HL-60/S4 treated with phorbol 12-myristate 13-acetate at 8.2 ng/mL for 4 days and 3 days (cell line): ENCODE measurements at regions not wholly inside any gene's neighbourhood (a gene's known extent, or its start where the extent isn't known, plus 50 kb on each side); places are given as distances from the start of the nearest gene placed in this dataset.

ENCODE experiments used
- in situ Hi-C: fragments of 300-500 bp; cut with MboI; formaldehyde crosslinking; loops from 2 replicates; pipeline ENCODE4 v1.15.0; 2022; ENCODE audit warnings: low sequenced_read_pairs

- in situ Hi-C loops: no loop called here
Measured at GRCh38 chr1:239778208-239778813, 313.4 kb upstream of the FMN2 start.

- in situ Hi-C loops: no loop called here
Measured at GRCh38 chr1:239779962-239780361, 311.7 kb upstream of the FMN2 start.

- in situ Hi-C loops: no loop called here
Measured at GRCh38 chr1:239784896-239785295, 306.8 kb upstream of the FMN2 start.

GRCh38 chr1:239785576-239785975 lies 306.1 kb upstream of the FMN2 start:
- in situ Hi-C loops: no loop called here

- in situ Hi-C loops: no loop called here
Measured at GRCh38 chr1:239786464-239786863, 305.2 kb upstream of the FMN2 start.

- in situ Hi-C loops: no loop called here
Measured at GRCh38 chr1:239792157-239792556, 299.5 kb upstream of the FMN2 start.

GRCh38 chr1:239795304-239795703 lies 296.4 kb upstream of the FMN2 start:
- in situ Hi-C loops: no loop called here

GRCh38 chr1:239799617-239800016 lies 292.1 kb upstream of the FMN2 start:
- in situ Hi-C loops: no loop called here

GRCh38 chr1:239800861-239801260 lies 290.8 kb upstream of the FMN2 start:
- in situ Hi-C loops: no loop called here

GRCh38 chr1:239802275-239802674 lies 289.4 kb upstream of the FMN2 start:
- in situ Hi-C loops: no loop called here

GRCh38 chr1:239803781-239804180 lies 287.9 kb upstream of the FMN2 start:
- in situ Hi-C loops: no loop called here

- in situ Hi-C loops: no loop called here
Measured at GRCh38 chr1:239804266-239804665, 287.4 kb upstream of the FMN2 start.

GRCh38 chr1:239805042-239805441 lies 286.6 kb upstream of the FMN2 start:
- in situ Hi-C loops: no loop called here

GRCh38 chr1:239805851-239806772 lies 285.6 kb upstream of the FMN2 start:
- in situ Hi-C loops: no loop called here

- in situ Hi-C loops: no loop called here
Measured at GRCh38 chr1:239806897-239807296, 284.8 kb upstream of the FMN2 start.

- in situ Hi-C loops: no loop called here
Measured at GRCh38 chr1:239807361-239807760, 284.3 kb upstream of the FMN2 start.

- in situ Hi-C loops: no loop called here
Measured at GRCh38 chr1:239810061-239810481, 281.6 kb upstream of the FMN2 start.

- in situ Hi-C loops: no loop called here
Measured at GRCh38 chr1:239811211-239811885, 280.3 kb upstream of the FMN2 start.

GRCh38 chr1:239812580-239812979 lies 279.1 kb upstream of the FMN2 start:
- in situ Hi-C loops: no loop called here

- in situ Hi-C loops: no loop called here
Measured at GRCh38 chr1:239814306-239814881, 277.3 kb upstream of the FMN2 start.

- in situ Hi-C loops: no loop called here
Measured at GRCh38 chr1:239815074-239815473, 276.6 kb upstream of the FMN2 start.
